C4-2B (cell line): ENCODE measurements at regions not wholly inside any gene's neighbourhood (a gene's known extent, or its start where the extent isn't known, plus 50 kb on each side); places are given as distances from the start of the nearest gene placed in this dataset.

ENCODE experiments used
- CTCF ChIP-seq: fragments of 450-650 bp; conservative IDR thresholded peaks from 2 replicates; pipeline ENCODE4 v1.5.1; 2017; ENCODE audit warnings: mild to moderate bottlenecking
- ZFX ChIP-seq: fragments of 450-650 bp; IDR thresholded peaks from 2 replicates; pipeline ENCODE4 v1.6.1; 2017

GRCh38 chr4:130922955-130923354 is 1827.0 kb downstream of the C4orf33 start:
- no peak for TF ChIP-seq CTCF
- TF ChIP-seq ZFX = no peak
